ENCODE measurements at regions not wholly inside any gene's neighbourhood (a gene's known extent, or its start where the extent isn't known, plus 50 kb on each side); places are given as distances from the start of the nearest gene placed in this dataset.
"Not testable (repeated sequence)": the region's sequence is repeated elsewhere in the genome, so short reads cannot be mapped to it uniquely, and the experiment has no call there.

DNA sequence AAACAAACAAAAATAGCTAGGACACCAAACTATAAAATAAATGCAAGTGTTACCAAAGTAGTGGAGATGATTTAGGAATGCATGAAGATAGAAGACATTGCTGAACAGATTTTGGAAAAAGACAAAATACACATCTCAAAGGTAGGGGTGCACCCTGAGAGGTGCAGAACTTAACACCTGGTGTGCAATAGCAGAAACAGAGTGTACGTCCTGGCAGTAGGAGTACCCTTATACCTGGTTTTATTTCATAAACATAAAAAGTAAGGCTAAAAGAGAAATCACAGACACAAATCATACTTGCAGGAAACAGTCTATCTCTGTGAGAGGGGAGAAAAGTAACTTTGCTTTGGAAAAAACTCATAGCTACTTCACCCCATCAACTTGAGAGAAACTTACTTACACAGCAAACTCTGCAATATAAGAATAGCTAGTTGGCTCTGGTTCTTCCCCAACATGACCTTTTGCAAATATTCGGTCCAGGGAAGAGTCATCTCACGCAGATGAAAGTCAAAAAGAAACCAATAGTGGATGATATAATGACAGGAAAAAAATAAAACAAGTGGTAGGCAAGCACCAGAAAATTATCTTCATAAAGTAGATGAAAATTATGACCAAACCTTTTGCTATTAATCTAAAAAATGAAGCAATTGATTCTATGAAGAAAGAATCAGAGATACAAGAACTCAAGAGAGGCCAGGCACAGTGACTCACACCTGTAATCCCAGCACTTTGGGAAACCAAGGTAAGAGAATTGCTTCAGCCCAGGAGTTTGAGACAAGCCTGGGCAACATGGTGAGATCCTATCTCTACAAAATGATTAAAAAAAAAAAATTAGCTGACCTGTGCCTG, 108.9 kb upstream of the BNIP2 start:
- no peak for DNase-seq (ENCODE audit: low read depth, low spot score)
- TF ChIP-seq, protein P1, sequence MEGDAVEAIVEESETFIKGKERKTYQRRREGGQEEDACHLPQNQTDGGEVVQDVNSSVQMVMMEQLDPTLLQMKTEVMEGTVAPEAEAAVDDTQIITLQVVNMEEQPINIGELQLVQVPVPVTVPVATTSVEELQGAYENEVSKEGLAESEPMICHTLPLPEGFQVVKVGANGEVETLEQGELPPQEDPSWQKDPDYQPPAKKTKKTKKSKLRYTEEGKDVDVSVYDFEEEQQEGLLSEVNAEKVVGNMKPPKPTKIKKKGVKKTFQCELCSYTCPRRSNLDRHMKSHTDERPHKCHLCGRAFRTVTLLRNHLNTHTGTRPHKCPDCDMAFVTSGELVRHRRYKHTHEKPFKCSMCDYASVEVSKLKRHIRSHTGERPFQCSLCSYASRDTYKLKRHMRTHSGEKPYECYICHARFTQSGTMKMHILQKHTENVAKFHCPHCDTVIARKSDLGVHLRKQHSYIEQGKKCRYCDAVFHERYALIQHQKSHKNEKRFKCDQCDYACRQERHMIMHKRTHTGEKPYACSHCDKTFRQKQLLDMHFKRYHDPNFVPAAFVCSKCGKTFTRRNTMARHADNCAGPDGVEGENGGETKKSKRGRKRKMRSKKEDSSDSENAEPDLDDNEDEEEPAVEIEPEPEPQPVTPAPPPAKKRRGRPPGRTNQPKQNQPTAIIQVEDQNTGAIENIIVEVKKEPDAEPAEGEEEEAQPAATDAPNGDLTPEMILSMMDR (IDR thresholded peaks at IDR 0.05; ENCODE audit: low read depth, low read length) = no peak
- no peak overlapping the region for H3K4me3 ChIP-seq (ENCODE audit: low read depth, low read length)
- in situ Hi-C loops (cut with HindIII; ENCODE audit: low sequenced_read_pairs) = no loop called here

DNA sequence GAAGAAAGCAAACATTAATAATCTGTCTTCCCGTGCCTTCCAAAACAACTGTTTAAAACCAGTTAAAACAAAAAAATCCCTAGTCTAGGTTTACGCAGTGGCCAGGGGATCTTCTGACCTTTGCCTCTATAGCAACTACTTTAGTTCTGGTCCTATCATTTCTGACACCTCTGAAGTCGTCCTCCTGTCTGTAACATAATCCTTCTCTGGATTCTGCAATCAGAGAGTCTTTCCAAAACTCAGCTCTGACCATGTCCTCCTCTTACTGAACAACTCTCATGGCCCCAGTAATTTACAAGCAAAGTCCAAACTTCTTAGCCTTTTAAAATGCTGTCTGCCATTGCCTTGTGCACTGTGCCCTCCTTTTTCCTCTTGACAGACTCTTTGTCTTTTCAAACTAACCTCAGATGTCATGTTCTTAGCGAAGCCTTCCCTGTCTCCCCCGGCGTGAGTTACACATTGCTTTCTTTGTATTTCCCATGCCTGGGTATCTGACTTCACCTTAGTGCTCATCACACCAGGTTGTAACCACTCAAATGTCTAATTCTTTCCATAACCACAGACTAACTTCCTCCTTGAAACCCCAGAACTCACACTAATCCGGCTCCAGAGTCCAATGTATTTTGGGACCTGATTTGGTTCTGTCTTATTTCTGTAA, 105.2 kb upstream of the BNIP2 start:
- H3K4me3 ChIP-seq (ENCODE audit: low read depth, low read length) = no peak overlapping the region
- TF ChIP-seq, protein P1 (IDR thresholded peaks at IDR 0.05; ENCODE audit: low read depth, low read length) = no peak
- DNase-seq (ENCODE audit: low read depth, low spot score) = no peak
- in situ Hi-C loops (cut with HindIII; ENCODE audit: low sequenced_read_pairs) = no loop called here

DNA sequence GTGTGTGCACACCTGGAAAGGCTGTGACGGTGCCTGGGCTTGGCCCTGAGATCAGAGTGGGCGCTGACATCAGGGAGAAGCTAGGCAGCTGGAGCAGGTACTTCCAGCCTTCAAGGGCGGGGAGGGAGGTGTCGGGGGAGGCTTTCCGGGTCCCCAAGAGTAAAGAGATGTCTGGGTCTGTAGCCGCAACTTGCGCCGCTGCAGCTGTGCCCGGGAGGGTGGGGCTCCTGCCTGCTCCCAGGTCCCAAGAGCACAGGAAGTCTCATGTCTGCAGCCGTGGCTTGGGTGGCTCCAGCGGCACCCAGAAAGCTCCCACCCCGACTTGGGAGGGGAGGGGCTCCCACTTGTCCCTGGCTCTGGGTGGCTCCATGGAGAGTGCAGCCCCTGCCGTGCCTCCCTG, 103.2 kb upstream of the BNIP2 start:
- in situ Hi-C loops (cut with HindIII; ENCODE audit: low sequenced_read_pairs) = no loop called here
- TF ChIP-seq, protein P1 (IDR thresholded peaks at IDR 0.05; ENCODE audit: low read depth, low read length) = no peak
- no peak for DNase-seq (ENCODE audit: low read depth, low spot score)
- H3K4me3 ChIP-seq (ENCODE audit: low read depth, low read length) = no peak overlapping the region

DNA sequence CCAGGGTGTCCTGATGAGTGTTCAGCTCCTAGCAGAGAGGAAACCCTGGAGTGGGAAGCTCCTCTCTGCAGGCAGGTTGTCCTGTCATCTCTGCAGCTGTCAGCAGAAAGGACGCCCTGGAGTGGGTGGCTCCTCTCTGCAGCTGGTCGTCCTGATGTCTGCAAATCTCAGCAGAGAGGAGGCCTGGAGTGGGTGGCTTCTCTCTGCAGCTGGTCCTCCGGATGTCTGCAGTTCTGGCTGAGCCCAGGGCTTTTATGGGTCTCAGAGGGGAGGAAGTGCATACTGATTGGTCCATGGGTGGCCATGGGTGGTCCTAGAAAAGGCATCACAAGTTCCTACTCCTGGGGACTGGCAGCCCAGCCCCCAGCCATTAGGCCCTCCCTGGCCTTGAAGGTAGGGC, 102.6 kb upstream of the BNIP2 start:
- H3K4me3 ChIP-seq (ENCODE audit: low read depth, low read length) = no peak overlapping the region
- in situ Hi-C loops (cut with HindIII; ENCODE audit: low sequenced_read_pairs) = no loop called here
- no peak for DNase-seq (ENCODE audit: low read depth, low spot score)
- TF ChIP-seq, protein P1 (IDR thresholded peaks at IDR 0.05; ENCODE audit: low read depth, low read length) = no peak

DNA sequence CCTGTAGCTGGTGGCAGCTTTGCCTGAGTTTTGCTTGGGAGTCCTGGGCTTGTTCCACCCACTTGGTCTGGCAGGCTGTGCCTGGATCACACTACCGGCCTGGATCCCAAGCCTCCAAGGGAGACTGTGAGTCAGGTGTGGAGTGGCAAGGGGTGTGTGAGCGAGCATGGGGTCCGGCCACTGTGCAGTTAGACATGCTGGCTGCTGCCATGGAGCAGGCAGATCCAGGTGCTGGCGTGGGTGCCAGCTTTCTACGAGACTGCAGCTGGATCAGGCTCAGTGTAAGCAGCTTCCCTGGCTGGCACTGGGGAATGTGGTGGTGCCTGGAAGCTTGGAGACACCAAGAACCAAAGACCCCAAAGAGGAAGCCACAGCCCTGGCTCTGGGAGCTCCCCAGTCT, 102.0 kb upstream of the BNIP2 start:
- DNase-seq (ENCODE audit: low read depth, low spot score) = no peak
- TF ChIP-seq, protein P1 (IDR thresholded peaks at IDR 0.05; ENCODE audit: low read depth, low read length) = no peak
- no peak overlapping the region for H3K4me3 ChIP-seq (ENCODE audit: low read depth, low read length)
- in situ Hi-C loops (cut with HindIII; ENCODE audit: low sequenced_read_pairs) = no loop called here

DNA sequence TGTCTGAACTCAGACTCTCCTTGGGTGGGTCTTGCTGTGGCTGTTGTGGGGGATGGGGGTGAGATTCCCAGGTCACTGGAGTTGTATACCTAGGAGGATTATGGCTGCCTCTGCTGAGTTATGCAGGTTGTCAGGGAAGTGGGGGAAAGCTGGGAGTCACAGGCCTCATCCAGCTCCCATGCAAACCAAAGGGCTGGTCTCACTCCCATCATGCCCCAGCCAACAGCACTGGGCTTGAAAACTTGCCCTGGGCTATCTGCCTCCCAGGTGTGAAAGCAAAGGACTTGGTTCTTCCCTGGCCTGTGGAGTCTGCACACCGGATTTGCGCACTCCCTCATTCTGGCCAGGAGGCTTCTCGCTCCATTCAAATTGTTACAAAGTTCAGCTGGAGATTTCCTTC, 97.3 kb upstream of the BNIP2 start:
- DNase-seq (ENCODE audit: low read depth, low spot score); in situ Hi-C loops (cut with HindIII; ENCODE audit: low sequenced_read_pairs); H3K4me3 ChIP-seq (ENCODE audit: low read depth, low read length): not testable (repeated sequence)

DNA sequence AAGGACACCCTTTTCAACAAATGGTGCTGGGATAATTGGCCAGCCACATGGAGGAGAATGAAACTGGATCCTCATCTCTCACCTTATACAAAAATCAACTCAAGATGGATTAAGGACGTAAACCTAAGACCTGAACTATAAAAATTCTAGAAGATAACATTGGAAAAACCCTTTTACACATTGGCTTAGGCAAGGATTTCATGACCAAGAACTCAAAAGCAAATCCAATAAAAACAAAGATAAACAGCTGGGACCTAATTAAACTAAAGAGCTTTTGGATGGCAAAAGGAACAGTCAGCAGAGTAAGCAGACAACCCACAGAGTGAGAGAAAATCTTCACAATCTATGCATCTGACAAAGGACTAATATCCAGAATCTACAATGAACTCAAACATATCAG, 96.9 kb upstream of the BNIP2 start:
- H3K4me3 ChIP-seq (ENCODE audit: low read depth, low read length); in situ Hi-C loops (cut with HindIII; ENCODE audit: low sequenced_read_pairs); DNase-seq (ENCODE audit: low read depth, low spot score): not testable (repeated sequence)

DNA sequence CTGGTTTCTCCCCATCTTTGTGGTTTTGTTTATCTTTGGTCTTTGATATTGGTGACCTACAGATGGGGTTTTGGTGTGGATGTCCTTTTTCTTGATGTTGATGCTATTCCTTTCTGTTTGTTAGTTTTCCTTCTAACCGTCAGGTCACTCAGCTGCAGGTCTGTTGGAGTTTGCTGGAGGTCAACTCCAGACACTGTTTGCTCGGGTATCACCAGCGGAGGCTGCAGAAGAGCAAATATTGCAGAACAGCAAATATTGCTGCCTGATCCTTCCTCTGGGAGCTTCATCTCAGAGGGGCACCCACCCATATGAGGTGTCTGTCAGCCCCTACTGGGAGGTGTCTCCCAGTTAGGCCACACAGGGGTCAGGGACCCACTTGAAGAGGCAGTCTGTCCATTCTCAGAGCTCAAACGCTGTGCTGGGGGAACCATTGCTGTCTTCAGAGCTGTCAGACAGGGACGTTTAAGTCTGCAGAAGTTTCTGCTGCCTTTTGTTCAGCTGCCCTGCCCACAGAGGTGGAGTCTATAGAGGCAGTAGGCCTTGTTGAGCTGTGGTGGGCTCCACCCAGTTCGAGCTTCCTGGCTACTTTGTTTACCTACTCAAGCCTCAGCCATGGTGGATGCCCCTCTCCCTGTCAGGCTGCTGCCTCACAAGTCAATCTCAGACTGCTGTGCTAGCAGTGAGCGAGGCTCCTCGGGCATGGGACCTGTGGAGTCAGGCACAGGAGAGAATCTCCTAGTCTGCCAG, 94.8 kb upstream of the BNIP2 start:
- H3K4me3 ChIP-seq (ENCODE audit: low read depth, low read length); DNase-seq (ENCODE audit: low read depth, low spot score); in situ Hi-C loops (cut with HindIII; ENCODE audit: low sequenced_read_pairs): not testable (repeated sequence)

Data from astrocyte of the spinal cord (primary cell).